Kidney epithelial cell (primary cell): ENCODE measurements at regions not wholly inside any gene's neighbourhood (a gene's known extent, or its start where the extent isn't known, plus 50 kb on each side); places are given as distances from the start of the nearest gene placed in this dataset.

Experiments used
- DNase-seq: peaks from one replicate; pipeline ENCODE4 v3.0.0-alpha.2; 2010; ENCODE audit warnings: low read depth
- H3K27me3 ChIP-seq: 2 replicates; pipeline ENCODE4 v1.6.0; 2011; ENCODE audit warnings: low read length; ENCODE audit not compliant: control insufficient read depth, insufficient read depth
- H3K36me3 ChIP-seq: 2 replicates; pipeline ENCODE4 v1.5.1; 2011; ENCODE audit warnings: low read length; ENCODE audit not compliant: control insufficient read depth, insufficient read depth
- H3K4me3 ChIP-seq: 2 replicates; pipeline ENCODE4 v1.5.1; 2011; ENCODE audit warnings: low read depth, mild to moderate bottlenecking, control low read depth, low read length
- TF ChIP-seq, protein P1 (sequence below): IDR thresholded peaks from 2 replicates; pipeline ENCODE4 v1.5.1; 2011; ENCODE audit warnings: mild to moderate bottlenecking, moderate library complexity, low read length, control low read depth, inconsistent platforms; ENCODE audit not compliant: insufficient read depth, poor library complexity, severe bottlenecking

DNA sequence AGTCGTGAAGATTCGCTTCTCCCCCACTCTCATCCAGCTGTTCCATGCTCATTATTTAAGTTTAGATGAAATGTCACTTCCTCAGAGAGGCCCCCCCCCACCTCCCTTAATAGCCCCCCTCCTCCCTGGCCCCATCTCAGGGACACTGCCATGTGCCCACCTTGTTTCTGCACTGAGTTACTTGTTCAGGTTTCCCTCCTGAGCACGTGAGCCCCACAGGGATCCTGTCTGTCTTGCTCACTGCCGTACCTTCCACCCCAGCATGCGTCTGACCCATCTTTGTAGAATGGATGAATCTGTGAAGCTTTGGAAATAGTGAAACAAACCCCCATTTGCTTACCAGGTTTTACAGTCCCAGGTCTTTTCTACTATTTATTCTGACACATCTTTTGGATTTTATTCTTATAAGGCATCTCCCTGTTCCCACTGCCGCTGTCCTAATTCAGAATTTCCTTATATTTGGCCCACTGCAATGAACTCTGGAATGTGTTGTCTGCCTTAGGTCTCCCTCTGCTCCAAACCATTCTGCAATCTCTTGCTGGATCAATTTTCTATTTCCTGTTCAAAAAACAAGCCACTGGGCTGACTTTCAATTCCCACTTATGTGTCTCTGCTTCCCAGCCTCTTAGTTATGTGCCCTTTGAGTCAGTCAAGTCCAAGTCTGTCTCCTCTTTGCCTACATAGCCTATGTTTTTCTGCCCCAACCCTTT, 136.5 kb upstream of the ECI2 start:
- TF ChIP-seq, protein P1, sequence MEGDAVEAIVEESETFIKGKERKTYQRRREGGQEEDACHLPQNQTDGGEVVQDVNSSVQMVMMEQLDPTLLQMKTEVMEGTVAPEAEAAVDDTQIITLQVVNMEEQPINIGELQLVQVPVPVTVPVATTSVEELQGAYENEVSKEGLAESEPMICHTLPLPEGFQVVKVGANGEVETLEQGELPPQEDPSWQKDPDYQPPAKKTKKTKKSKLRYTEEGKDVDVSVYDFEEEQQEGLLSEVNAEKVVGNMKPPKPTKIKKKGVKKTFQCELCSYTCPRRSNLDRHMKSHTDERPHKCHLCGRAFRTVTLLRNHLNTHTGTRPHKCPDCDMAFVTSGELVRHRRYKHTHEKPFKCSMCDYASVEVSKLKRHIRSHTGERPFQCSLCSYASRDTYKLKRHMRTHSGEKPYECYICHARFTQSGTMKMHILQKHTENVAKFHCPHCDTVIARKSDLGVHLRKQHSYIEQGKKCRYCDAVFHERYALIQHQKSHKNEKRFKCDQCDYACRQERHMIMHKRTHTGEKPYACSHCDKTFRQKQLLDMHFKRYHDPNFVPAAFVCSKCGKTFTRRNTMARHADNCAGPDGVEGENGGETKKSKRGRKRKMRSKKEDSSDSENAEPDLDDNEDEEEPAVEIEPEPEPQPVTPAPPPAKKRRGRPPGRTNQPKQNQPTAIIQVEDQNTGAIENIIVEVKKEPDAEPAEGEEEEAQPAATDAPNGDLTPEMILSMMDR, result no peak
- no peaks in the 10 kb centered on the region for H3K27me3 ChIP-seq
- no peak for DNase-seq
- H3K4me3 ChIP-seq, result no peak overlapping the region
- no peaks in the 10 kb centered on the region for H3K36me3 ChIP-seq

DNA sequence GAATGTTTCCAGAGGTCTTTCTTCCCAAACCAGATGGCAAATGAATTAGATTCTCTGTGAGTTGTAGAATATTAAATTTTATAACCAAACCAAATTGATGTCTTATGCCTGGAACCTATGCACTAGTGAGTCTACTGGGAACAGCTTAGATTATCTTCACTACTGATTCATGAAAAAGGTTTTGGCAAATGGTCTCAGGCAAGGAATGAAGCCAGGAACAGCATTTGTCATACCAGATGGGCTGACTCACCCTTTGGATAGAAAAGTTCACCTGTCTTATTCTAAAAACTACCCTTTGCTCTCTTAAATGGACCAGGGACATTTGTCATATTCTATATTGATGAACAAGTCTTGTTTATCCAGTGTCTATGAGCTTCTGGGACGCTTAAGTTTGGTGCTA, 135.4 kb upstream of the ECI2 start:
- DNase-seq, result no peak
- Histone ChIP-seq H3K4me3 (no peak overlapping the region), H3K36me3 (no peaks in the 10 kb centered on the region), H3K27me3 (no peaks in the 10 kb centered on the region)
- TF ChIP-seq, protein P1, result no peak

DNA sequence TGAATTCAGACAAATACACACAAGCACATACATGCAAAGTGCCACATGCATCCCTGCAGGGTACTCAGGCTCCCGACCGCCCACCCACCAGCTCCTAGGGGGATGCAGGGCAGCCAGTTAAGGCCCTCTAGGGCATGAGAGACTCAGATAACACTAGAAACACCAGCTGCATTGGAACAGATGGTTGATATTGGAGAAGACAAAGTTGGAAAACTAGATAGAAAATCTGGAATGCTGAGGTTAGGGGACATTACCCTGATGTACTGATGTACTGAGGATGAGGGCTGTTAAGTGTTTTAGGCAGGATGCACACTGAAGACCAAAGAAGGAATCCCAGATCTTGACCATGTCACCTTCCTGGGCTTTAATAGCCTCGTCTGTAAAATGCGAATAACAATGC, 134.6 kb upstream of the ECI2 start:
- Histone ChIP-seq H3K36me3 (no peaks in the 10 kb centered on the region), H3K27me3 (no peaks in the 10 kb centered on the region), H3K4me3 (no peak overlapping the region)
- no peak for DNase-seq
- TF ChIP-seq, protein P1, result no peak

DNA sequence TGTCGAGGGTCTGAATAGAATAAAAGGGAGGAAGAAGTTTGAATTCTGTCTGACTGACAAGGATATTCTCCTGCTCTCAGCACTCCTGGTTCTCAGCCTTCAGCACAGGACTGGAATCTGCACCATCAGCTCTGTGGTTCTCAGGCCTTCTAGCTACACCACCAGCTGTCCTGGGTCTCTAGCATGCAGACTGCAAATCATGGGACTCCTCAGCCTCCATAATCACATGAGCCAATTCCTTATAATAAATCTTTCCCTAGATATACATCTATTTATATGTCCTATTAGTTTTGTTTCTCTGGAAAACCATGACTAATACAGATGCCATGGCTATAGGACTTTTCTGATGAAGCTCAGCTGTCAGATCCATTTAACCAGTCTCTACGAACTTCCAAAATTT, 132.8 kb upstream of the ECI2 start:
- TF ChIP-seq, protein P1, result no peak

DNA sequence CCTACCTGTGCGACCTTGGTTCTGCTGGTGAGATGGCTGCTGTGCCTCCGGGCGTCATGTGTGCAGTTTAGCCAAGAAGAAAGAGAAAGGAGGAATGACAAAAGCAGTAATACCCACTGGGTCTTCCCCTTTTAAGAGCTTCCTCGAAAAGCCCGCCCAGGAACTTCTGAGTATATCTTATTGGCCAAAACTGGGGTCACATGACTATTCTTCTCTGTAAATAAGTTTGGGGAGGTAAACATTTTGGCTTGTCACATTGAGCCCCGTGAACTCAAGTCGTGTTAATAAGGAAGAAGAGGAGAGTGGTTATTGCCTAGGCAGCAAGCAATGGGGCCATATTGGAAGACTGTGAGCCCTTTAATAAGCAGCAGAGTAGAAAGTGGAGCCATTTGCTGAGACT, 130.4 kb upstream of the ECI2 start:
- Histone ChIP-seq H3K4me3 (no peak overlapping the region), H3K36me3 (no peaks in the 10 kb centered on the region), H3K27me3 (no peaks in the 10 kb centered on the region)
- TF ChIP-seq, protein P1, result no peak
- DNase-seq, result no peak

More for the DNA sequence above, 132.8 kb upstream of the ECI2 start:
- Histone ChIP-seq H3K4me3 (no peak overlapping the region), H3K27me3 (no peaks in the 10 kb centered on the region), H3K36me3 (no peaks in the 10 kb centered on the region)
- DNase-seq, result no peak

DNA sequence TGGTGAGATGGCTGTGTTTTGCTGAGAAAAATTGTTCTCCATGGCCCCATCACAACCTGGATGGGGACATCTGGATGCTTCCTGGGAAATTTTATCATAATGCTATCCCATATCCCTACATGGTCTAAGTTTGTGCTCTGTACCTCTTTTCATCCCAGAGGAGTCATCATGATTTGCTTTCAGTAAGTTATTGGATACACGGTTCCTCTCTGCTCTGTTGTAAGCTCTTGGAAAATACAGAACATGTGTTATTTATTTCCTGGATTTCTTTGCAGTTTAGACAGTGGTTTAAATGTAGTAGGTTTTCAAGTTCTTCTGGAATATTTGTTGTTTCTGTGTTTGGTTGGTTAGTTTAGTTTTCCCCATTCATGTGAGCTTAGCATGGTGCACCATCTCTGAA, 129.2 kb upstream of the ECI2 start:
- Histone ChIP-seq H3K27me3 (no peaks in the 10 kb centered on the region), H3K36me3 (no peaks in the 10 kb centered on the region), H3K4me3 (no peak overlapping the region)
- TF ChIP-seq, protein P1, result no peak
- no peak for DNase-seq
